GM19328 (cell line): ENCODE measurements at regions not wholly inside any gene's neighbourhood (a gene's known extent, or its start where the extent isn't known, plus 50 kb on each side); places are given as distances from the start of the nearest gene placed in this dataset.
"Not testable (repeated sequence)": the region's sequence is repeated elsewhere in the genome, so short reads cannot be mapped to it uniquely, and the experiment has no call there.

Source experiments
- ATAC-seq: cut with Tn5 transposase; IDR thresholded peaks from one replicate; pipeline ENCODE4 v1.9.1; 2021; ENCODE audit warnings: mild to moderate bottlenecking, moderate library complexity; ENCODE audit not compliant: unreplicated experiment

DNA sequence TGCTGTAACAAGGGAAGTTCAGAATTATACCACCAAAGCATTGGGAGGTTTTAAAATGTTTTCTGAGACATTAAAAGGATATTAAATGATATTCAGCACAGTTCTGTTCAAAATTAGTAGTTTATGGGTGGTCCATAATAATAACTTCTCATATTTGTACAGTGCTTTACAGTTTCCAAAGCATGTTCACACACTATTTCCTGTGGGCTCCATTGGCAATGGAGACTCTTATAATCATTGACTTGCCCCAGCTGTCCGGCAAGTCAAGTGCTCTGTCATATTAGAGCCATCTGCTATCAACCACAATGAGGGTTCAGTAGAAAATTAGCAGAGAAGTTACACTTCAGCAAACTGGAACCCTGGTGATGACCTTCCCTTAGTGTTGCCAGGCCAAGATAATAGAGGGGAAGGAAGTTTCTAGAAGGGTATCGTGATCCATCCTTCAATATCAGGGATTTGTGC lies 526.6 kb upstream of the CCDC196 start:
- ATAC-seq = no peak

GRCh38 chr14:65961004-65961403 lies 525.2 kb upstream of the CCDC196 start:
- ATAC-seq = no peak

GRCh38 chr14:65962952-65963351 lies 523.2 kb upstream of the CCDC196 start:
- no peak for ATAC-seq

GRCh38 chr14:65964366-65964765 lies 521.8 kb upstream of the CCDC196 start:
- ATAC-seq = no peak

GRCh38 chr14:65966188-65966587 lies 520.0 kb upstream of the CCDC196 start:
- no peak for ATAC-seq

DNA sequence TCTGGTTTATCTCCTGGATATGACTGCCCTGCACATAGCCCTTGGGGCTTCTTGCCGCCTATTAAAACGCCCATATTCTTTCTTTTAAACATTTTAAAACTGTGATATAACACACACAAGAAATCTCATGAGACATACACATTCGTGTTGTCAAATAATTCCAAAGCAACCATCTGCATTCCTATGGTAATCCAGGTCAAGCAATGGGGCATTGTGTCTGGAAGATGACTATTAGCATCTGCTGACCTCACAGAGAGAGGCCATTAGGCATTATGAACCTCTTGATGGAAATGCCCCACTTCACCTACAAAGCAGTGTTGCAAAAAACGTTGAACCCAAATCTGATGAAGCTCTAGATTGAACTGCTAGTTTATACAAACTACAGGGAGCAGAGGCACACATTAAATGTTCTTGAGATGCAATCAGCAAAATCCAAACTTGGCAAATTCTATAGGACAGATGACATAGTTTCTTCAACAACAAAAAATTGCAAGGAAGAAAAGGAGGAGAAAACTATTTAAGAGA lies 513.8 kb upstream of the CCDC196 start:
- no peak for ATAC-seq

DNA sequence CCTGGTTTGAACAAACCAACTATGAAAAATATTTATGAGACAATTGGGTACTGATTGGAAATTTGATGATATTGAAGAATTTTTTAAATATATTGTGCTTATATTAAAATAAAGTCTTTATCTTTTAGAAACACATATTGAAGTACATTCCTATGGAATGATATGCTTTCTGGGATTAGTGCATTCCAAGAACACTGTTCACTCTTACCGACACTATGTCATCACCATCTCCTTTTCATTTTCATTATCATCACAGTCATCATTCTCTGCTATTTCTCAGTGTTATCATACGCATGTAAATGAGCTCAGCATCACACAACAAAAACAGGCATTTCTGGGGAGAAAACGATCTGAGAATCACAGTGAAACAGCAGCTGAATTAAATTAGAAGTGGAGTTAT lies 513.3 kb upstream of the CCDC196 start:
- no peak for ATAC-seq

DNA sequence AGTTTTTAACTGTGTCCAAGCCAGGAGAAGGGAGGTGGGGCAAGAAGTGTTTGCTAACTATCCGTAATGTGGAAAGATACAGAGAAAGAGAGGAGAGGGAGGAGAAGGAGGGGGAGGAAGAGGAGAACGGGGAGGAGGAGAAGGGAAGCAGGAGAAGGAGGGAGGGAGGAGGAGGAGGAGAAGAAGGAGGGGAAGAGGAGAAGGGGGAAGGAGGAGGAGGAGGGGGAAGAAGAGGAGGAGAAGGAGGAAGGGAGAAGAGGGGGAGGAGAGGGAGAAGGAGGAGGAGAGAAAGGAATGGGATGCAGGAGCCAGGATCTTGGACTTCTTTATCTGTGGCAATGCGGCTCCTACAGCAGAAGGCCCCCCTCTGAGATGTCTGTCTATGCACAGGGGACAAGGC lies 510.3 kb upstream of the CCDC196 start:
- ATAC-seq = no peak

GRCh38 chr14:65976761-65977404 lies 509.3 kb upstream of the CCDC196 start:
- ATAC-seq = no peak

- ATAC-seq = no peak
These were observed 504.9 kb upstream of the CCDC196 start for GRCh38 chr14:65981192-65981843.

GRCh38 chr14:65986041-65986440 lies 500.1 kb upstream of the CCDC196 start:
- ATAC-seq = no peak

GRCh38 chr14:65989981-65990380 lies 496.2 kb upstream of the CCDC196 start:
- no peak for ATAC-seq

DNA sequence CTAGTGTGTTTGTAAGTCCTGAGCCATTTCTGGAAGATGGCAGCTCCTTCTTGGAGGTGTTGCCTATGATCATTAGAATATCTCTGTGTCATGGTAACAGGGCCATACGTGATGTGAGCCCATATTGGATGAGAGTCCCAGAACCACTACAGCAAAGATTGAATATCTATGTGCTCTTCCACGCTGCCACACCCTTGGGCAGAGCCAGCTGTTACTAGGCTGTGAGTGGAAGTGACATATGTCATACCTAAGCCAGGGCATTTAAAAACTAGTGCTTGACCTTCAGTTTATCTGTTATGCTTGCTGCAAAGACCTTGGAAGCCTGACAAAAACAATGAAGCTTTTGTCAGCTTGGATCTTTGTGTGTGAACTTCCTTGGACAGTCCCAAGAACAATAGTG lies 495.1 kb upstream of the CCDC196 start:
- no peak for ATAC-seq

DNA sequence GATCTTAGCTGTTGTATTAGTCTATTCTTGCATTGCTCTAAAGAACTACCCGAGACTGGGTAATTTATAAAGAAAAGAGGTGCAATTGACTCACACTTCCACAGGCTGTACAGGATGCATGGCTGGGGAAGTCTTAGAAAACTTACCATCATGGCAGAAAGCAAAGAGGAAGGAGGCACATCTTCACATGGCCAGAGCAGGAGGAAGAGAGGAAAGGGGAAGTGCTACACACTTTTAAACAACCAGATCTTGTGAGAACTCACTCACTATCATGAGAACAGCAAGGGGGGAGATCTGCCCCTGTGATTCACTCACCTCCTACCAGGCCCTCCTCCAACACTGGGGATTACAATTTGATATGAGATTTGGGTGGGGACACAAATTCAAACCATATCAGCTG lies 494.2 kb upstream of the CCDC196 start:
- not testable (repeated sequence) for ATAC-seq

- ATAC-seq = no peak
These were observed 493.1 kb upstream of the CCDC196 start for GRCh38 chr14:65993103-65993502.

- no peak for ATAC-seq
These were observed 492.2 kb upstream of the CCDC196 start for GRCh38 chr14:65993996-65994395.

GRCh38 chr14:65997347-65997746 lies 488.8 kb upstream of the CCDC196 start:
- no peak for ATAC-seq

GRCh38 chr14:65999865-66000264 lies 486.3 kb upstream of the CCDC196 start:
- ATAC-seq = no peak

DNA sequence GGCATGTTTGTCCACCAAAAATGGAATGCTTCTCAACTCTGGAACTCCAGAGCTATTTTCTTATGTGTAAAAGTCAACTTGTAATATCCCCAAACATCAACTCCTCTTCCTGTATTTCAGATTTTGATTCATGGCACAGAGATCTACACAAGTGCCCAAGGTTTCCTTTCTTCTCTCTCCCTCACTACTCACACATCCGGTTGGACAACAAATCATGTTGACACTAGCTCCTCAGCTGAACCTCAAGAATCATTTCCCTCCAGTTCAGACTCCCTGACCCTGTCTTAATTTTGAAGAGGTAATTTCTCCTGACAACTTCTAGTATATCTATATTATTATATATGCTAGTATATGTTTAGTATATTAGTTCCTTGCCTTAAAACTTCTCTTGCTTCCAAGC lies 485.4 kb upstream of the CCDC196 start:
- no peak for ATAC-seq

DNA sequence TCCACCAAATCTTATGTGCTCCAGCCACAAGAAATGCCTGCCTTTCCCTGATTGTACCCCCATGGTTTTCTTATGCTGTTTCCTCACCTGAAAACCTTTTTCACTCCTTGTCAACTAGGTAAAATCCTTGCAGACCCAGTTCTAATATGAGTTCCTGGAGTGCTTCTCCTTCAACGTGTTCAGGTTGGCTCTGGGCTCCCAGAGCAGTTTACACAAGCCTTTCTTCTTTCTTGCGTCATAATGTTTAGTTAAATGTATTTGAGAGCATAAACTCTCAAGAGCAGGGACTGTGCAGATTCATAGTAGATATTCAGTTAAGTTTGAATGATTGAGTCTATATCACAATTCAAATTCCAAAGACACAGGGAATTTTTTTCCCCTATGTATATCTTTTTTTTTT lies 484.8 kb upstream of the CCDC196 start:
- no peak for ATAC-seq

DNA sequence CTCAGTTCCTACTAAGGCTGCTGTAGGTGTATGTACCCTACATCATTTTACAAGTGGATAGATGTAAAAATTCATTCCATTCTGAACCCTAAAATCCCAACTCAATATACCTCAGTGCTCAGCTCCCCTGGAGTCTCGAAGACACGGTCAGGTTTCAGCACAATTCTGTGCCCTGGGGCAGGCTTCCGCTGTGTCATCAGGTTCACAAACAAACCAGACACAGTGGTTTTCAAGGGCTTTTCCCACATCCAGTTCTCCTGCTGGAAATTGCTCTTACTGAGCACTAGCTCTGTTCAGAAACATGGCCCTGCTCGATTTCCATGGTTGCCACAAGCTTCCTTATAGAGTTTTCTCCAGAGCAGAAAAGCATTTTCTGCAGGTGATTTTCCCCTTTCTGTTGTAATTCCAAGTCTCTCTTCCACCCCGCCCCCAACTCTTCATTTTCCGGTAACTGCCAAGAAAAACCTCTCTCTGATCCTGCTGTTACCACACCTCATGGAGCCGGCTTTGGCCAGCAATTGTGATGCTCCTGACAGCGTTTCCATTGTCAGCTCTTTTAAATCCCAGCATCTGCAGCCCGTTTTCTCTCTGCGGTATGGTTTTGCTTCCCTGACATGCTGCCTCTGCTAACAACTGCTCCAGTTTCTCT lies 483.0 kb upstream of the CCDC196 start:
- no peak for ATAC-seq

DNA sequence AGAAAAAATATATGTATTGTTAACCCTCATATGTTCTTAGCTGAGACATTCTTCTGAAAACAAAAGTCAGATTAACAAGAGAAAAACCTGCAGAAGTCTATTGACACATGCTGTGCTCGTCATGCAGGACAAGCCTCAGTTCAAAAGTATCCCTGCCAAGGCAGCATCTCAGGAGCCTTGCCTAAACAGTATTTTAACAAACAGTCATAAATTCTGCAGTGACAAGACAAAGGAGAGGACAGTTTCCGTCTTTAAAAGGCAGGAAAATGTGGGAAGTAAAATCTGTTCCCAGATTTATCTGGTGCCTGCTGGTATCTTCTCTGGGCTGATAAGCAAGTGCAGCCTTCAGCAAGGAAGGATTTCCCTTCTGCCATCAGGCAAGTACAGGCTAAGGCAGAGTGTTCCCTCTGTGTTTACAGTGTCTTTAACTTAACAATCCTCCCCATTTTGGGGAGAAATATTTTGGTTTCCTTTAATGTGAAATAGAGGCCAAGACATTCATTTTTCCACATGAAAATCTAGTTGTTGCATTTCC lies 480.2 kb upstream of the CCDC196 start:
- ATAC-seq = no peak
